ENCODE measurements at regions not wholly inside any gene's neighbourhood (a gene's known extent, or its start where the extent isn't known, plus 50 kb on each side); places are given as distances from the start of the nearest gene placed in this dataset.

- TF ChIP-seq PRDM4 (tag by site-specific recombination; IDR thresholded peaks at IDR 0.05) = no peak
- no peak for TF ChIP-seq CTCF (tag by site-specific recombination; IDR thresholded peaks at IDR 0.05)
- no peak for TF ChIP-seq HOXA7 (CRISPR knock-in tag; IDR thresholded peaks at IDR 0.05; ENCODE audit: borderline replicate concordance)
- no peak for TF ChIP-seq ZFP41 (tag by site-specific recombination; IDR thresholded peaks at IDR 0.05; ENCODE audit: borderline replicate concordance)
- no peak for TF ChIP-seq ZNF600 (tag by site-specific recombination; IDR thresholded peaks at IDR 0.05)
- no peak for TF ChIP-seq ZBTB7A (tag by site-specific recombination; IDR thresholded peaks at IDR 0.05; ENCODE audit: low read depth)
- no peak for TF ChIP-seq ZNF214 (tag by site-specific recombination; IDR thresholded peaks at IDR 0.05; ENCODE audit: borderline replicate concordance)
- no peak for TF ChIP-seq ZNF501 (tag by site-specific recombination; IDR thresholded peaks at IDR 0.05)
- no peak for TF ChIP-seq REST (tag by site-specific recombination; IDR thresholded peaks at IDR 0.05)
Measured at GRCh38 chr1:21351901-21352300, 61.6 kb upstream of the ECE1 start.

Data from HEK293 (cell line).